ENCODE measurements at regions not wholly inside any gene's neighbourhood (a gene's known extent, or its start where the extent isn't known, plus 50 kb on each side); places are given as distances from the start of the nearest gene placed in this dataset.
"Not testable (repeated sequence)": the region's sequence is repeated elsewhere in the genome, so short reads cannot be mapped to it uniquely, and the experiment has no call there.

GRCh38 chr7:25578991-25579777, 350.9 kb upstream of the NPVF start:
- DNase-seq (ENCODE audit: extremely low read depth, low read depth), result no peak

DNA sequence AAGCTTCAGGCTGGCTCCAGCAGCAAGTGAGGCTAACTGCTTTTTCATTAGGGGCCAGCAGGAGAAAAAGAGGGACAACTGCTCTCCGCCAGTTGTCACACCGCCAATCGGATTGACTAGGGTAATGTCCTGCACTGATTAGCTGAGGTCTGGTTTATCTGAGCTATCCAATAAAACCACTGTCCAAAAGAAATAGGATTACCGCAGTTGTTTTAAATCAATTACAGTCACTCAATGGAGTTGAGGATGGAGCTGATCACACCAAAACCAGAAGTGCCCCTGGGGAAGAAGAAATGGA, 351.4 kb upstream of the NPVF start:
- DNase-seq (ENCODE audit: extremely low read depth, low read depth), result no peak

DNA sequence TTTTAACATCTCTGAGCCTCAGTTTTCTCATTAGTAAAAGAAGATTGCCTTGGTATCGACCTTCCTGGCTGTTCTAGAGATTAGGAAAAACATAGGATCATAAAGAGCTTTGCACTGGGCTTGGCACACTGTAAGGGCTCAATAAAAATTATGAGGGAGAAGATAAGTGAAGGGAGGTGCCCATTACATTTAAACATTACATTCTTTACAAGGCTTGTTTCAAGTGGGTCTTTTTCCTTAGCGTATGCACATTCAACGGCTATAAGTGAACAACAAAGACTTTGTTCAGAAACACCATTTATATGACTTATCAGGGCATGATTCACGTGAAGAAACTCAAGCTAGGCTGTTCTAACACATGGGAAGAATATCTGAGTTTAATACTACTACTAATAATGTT, 351.9 kb upstream of the NPVF start:
- no peak for DNase-seq (ENCODE audit: extremely low read depth, low read depth)

DNA sequence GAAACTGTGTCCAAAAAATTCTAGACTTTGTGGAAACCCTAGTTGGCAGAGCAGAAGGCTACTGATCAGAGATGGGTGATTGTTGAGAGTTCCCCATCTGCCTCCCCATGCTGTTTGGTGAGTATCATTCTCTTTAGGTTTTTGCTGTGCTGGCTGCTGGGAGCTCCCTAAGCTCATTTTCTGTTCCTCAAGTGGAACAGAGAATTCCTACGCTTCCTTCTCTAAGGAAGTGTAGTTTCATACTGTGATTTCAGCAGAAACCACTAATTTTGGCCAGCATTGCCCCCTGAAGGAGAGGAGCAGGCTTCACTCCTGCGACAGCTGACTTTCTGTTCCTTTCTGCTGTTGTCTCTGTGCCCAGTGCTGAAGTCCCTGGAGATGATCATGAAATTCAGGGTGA, 355.3 kb upstream of the NPVF start:
- DNase-seq (ENCODE audit: extremely low read depth, low read depth), result no peak

GRCh38 chr7:25584112-25584938, 356.0 kb upstream of the NPVF start:
- DNase-seq (ENCODE audit: extremely low read depth, low read depth), result no peak

DNA sequence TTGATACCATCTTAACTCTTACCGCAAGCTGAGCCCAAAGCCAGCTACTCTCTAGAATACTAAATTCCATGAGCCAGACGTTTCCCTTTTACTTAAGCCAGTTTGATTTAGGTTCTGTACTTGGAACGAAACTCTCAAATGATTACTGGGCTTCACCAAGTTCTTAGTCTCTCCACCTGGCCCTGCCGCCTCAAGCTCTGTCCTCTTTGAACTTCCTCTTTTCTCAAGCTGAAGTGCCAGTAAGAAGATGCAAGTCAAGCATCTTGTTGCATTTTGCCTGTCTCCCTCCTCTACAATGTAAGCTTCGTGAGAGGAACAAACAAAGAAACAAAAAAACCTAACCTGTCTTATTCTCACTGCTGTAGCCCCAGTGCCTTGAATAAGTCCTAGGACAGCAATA, 358.2 kb upstream of the NPVF start:
- no peak for DNase-seq (ENCODE audit: extremely low read depth, low read depth)

DNA sequence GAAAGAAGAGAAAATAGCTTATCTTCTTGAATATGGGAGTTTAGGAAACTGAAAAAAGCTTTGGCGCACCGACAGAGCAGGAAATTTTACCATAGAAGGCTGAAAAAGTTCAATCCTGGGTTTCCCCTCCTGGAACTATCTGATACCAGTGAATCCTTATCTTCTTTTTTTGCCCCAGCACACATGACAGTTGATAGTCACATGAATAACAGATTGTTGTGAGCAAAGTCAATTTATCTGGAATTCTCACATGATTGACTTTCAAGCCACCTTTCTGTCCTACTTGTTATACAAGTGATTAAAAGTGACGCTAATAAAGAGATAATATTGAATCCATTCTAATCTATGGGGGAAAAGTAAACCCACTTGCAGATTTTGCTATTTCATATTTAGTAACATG, 365.8 kb upstream of the NPVF start:
- no peak for DNase-seq (ENCODE audit: extremely low read depth, low read depth)

- no peak for DNase-seq (ENCODE audit: extremely low read depth, low read depth)
These were observed 366.4 kb upstream of the NPVF start for GRCh38 chr7:25594728-25595127.

GRCh38 chr7:25595996-25596395, 367.7 kb upstream of the NPVF start:
- DNase-seq (ENCODE audit: extremely low read depth, low read depth), result no peak

- DNase-seq (ENCODE audit: extremely low read depth, low read depth), result no peak
These were observed 368.2 kb upstream of the NPVF start for GRCh38 chr7:25596443-25596842.

DNA sequence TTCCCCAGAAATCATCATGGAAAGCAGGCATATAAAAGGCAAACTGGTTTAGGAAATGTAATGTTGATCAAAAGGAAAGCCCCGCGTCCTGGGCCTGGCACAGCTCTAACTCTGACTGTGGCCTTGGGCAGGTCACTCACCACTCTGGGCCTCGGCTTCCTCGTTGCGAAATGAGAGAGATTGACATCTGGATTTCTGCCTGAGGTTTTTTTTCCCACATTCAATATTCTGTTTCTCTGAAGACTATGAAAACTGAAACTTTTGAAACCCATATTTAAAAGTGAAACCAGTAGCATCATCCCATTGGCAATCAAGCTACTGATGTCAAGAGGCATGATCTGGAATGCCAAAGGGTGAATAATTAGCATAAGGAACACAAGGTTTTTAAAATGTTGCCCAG, 369.7 kb upstream of the NPVF start:
- DNase-seq (ENCODE audit: extremely low read depth, low read depth), result no peak

DNA sequence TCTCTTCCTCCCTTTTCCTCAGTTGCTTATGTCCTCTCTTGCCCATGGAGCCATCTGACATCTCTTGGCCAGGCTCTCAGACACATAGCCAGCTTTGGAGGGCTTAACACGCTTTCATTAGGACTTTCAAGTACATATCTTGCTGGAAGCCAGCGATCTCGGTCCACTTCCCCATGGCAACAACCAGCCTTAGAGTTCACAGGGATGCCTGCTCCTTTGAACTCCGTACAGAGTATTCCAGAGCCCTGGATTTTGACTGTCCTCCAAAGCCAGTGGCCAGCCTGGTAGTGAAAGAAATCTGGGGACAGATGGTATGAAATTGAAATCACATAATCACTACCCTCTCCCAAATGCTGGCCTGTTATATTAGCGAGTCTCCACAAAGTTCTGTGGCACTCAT, 370.5 kb upstream of the NPVF start:
- no peak for DNase-seq (ENCODE audit: extremely low read depth, low read depth)

- DNase-seq (ENCODE audit: extremely low read depth, low read depth), result no peak
These were observed 372.1 kb upstream of the NPVF start for GRCh38 chr7:25600262-25600920.

GRCh38 chr7:25602730-25603426, 374.6 kb upstream of the NPVF start:
- DNase-seq (ENCODE audit: extremely low read depth, low read depth), result not testable (repeated sequence)

- DNase-seq (ENCODE audit: extremely low read depth, low read depth), result not testable (repeated sequence)
These were observed 375.1 kb upstream of the NPVF start for GRCh38 chr7:25603427-25603740.

DNA sequence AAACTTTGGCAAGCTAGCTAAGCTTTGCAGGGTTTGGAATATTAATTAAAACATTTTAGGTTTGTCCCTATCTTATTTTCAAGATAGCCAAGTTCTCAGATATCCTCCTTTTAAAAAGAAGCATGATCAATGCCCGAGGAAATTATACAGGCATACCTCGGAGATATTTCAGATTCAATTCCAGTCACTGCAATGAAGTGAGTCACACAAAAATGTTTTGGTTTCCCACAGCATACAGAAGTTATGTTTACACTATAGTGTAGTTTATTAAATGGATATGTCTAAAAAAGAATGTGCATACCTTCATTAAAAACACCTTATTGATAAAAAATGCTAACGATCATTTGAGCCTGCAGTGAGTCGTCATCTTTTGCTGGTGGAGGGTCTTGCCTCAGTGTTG, 382.9 kb upstream of the NPVF start:
- no peak for DNase-seq (ENCODE audit: extremely low read depth, low read depth)

DNA sequence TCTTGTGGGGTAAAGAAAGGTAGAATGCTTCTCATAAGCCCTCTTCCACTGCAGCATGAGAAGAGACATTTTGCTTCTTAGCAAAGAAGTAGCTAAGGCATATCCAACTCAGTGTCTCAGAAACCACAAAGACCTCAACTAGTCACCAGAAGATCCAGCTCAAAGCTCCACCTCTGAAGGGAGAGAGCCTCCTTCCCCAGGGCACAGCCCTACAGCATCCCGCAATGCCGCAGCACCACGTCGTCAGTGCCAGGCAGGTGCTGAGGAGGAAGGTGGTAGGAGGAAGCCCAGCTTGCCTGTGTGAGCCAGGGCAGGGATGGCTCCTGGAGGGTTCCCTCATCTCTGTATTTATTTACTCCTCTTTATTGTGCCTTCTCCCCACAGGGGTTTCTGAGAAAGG, 385.6 kb upstream of the NPVF start:
- DNase-seq (ENCODE audit: extremely low read depth, low read depth), result no peak

DNA sequence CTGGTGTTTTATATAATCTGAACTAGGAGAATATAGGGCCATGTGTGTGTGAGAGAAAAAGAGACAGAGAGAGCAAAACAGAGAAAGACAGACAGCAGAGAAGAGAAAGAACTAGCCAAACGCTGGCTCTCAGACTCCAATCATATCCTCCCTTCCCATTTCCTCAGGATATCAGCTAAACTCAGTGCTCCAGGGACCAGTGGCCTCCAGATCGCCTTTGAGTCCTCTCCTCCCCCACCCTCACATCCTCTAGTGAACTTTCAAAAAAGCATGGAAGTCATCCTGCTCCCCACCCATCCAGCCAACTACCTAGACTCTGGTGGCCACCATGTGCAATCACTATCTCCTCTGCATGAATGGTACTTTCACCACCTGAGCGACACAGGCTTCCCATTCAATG, 386.1 kb upstream of the NPVF start:
- DNase-seq (ENCODE audit: extremely low read depth, low read depth), result no peak

DNA sequence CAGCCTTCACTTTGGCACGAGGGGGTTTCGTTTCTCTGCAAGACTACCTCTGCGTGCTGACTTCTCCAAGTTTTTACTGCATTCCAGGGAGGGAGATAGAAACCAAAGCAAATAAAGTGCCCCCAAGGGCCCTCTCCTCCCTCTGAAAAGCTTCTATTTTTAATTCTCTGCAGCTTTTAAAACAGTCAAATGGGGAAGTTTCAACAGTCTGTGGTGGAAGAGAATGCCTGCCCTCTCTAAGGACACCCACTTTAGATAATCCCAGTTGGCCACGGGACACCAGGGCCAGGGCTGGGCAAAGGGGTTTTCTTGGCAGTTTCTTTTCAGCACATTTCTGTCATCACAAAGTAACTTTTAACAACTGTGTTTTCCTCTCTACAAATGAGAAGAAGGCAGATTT, 386.7 kb upstream of the NPVF start:
- DNase-seq (ENCODE audit: extremely low read depth, low read depth), result no peak

DNA sequence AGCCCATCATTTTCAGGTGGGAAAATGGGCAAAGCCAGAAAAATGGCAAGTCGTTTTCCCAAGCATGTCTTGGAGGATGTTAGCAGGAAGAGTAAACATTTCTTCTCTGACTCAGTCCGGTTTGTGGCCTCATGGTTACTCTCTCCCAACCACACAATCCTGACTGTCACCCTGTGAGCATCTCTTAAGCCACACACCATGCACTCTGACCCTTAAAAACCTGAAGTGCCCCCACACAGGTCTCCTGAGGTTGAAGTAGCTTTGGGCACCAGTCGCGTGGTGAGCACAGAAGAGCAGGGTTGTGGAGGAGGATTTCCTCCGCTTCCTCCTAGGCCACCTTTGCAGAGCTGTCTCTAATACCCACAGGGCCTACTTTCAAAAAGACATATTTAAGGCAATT, 387.3 kb upstream of the NPVF start:
- DNase-seq (ENCODE audit: extremely low read depth, low read depth), result no peak

- no peak for DNase-seq (ENCODE audit: extremely low read depth, low read depth)
These were observed 388.9 kb upstream of the NPVF start for GRCh38 chr7:25617214-25617613.
